ENCODE measurements at regions not wholly inside any gene's neighbourhood (a gene's known extent, or its start where the extent isn't known, plus 50 kb on each side); places are given as distances from the start of the nearest gene placed in this dataset.

GRCh38 chr22:48612077-48612995, 1215.3 kb downstream of the BRD1 start:
- intact Hi-C loops (cut with DNase I) = no loop called here

GRCh38 chr22:48609279-48609865, 1218.3 kb downstream of the BRD1 start:
- intact Hi-C loops (cut with DNase I) = no loop called here
- DNase-seq = peak in 2 of 10 donors; percentile 55 to 80

More at GRCh38 chr22:48612077-48612995, 1215.3 kb downstream of the BRD1 start:
- DNase-seq = peak in 1 of 10 donors; percentile 81

- intact Hi-C loops (cut with DNase I) = no loop called here
- peak in 3 of 10 donors; percentile 43 to 86 (median 58) for DNase-seq
These were observed 1219.6 kb downstream of the BRD1 start for GRCh38 chr22:48607901-48608662.

- DNase-seq = peak in 2 of 10 donors; percentile 73 to 87
- intact Hi-C loops (cut with DNase I) = no loop called here
These were observed 1220.9 kb downstream of the BRD1 start for GRCh38 chr22:48606684-48607307.

- intact Hi-C loops (cut with DNase I) = no loop called here
- DNase-seq = peak in 2 of 10 donors; percentile 78 to 86
These were observed 1221.7 kb downstream of the BRD1 start for GRCh38 chr22:48605856-48606481.

GRCh38 chr22:48605125-48605524, 1222.5 kb downstream of the BRD1 start:
- no peak for DNase-seq
- intact Hi-C loops (cut with DNase I) = no loop called here

GRCh38 chr22:48603621-48604320, 1223.9 kb downstream of the BRD1 start:
- intact Hi-C loops (cut with DNase I) = no loop called here
- DNase-seq = peak in 4 of 10 donors; percentile 48 to 87 (median 73)

- DNase-seq = peak in 3 of 10 donors; percentile 78 to 94 (median 89)
- intact Hi-C loops (cut with DNase I) = no loop called here
These were observed 1224.7 kb downstream of the BRD1 start for GRCh38 chr22:48602805-48603518.

GRCh38 chr22:48600681-48601080, 1227.0 kb downstream of the BRD1 start:
- intact Hi-C loops (cut with DNase I) = no loop called here
- peak in 2 of 10 donors; percentile 44 to 88 for DNase-seq

- DNase-seq = peak in 1 of 10 donors; percentile 77
- intact Hi-C loops (cut with DNase I) = no loop called here
These were observed 1227.5 kb downstream of the BRD1 start for GRCh38 chr22:48600171-48600570.

GRCh38 chr22:48599346-48599745, 1228.3 kb downstream of the BRD1 start:
- intact Hi-C loops (cut with DNase I) = no loop called here
- DNase-seq = peak in 1 of 10 donors; percentile 72

- DNase-seq = peak in 3 of 10 donors; percentile 54 to 67 (median 62)
These were observed 1231.4 kb downstream of the BRD1 start for GRCh38 chr22:48596111-48596850.

GRCh38 chr22:48595511-48595905, 1232.2 kb downstream of the BRD1 start:
- intact Hi-C loops (cut with DNase I) = no loop called here
- DNase-seq = peak in 3 of 10 donors; percentile 32 to 81 (median 59)

More at GRCh38 chr22:48596111-48596850, 1231.4 kb downstream of the BRD1 start:
- intact Hi-C loops (cut with DNase I) = no loop called here

- peak in 4 of 10 donors; percentile 49 to 74 (median 57) for DNase-seq
- intact Hi-C loops (cut with DNase I) = no loop called here
These were observed 1232.7 kb downstream of the BRD1 start for GRCh38 chr22:48594757-48595510.

GRCh38 chr22:48594016-48594756, 1233.5 kb downstream of the BRD1 start:
- DNase-seq = peak in 4 of 10 donors; percentile 36 to 85 (median 76)
- intact Hi-C loops (cut with DNase I) = no loop called here

- DNase-seq = peak in 4 of 10 donors; percentile 12 to 75 (median 54)
These were observed 1234.1 kb downstream of the BRD1 start for GRCh38 chr22:48593551-48593950.

More at GRCh38 chr22:48593551-48593950, 1234.1 kb downstream of the BRD1 start:
- intact Hi-C loops (cut with DNase I) = no loop called here

All from posterior cingulate gyrus (tissue), 11 donors.